Fibroblast of pulmonary artery (primary cell): ENCODE measurements at regions not wholly inside any gene's neighbourhood (a gene's known extent, or its start where the extent isn't known, plus 50 kb on each side); places are given as distances from the start of the nearest gene placed in this dataset.

Experiments used
- DNase-seq: peaks from one replicate; pipeline ENCODE4 v3.0.0-alpha.2; 2010; ENCODE audit warnings: low read depth
- H3K4me3 ChIP-seq: replicated peaks from 2 replicates; pipeline ENCODE4 v1.5.1; 2011; ENCODE audit warnings: low read depth, mild to moderate bottlenecking, control low read depth, low read length, moderate library complexity
- TF ChIP-seq, protein P1 (sequence below): IDR thresholded peaks from 2 replicates; pipeline ENCODE4 v1.5.1; 2011; ENCODE audit warnings: mild to moderate bottlenecking, control low read depth, low read length, inconsistent platforms; ENCODE audit errors: missing control alignments

GRCh38 chr6:4510906-4511640 is 265.1 kb upstream of the CDYL start:
- TF ChIP-seq, protein P1, sequence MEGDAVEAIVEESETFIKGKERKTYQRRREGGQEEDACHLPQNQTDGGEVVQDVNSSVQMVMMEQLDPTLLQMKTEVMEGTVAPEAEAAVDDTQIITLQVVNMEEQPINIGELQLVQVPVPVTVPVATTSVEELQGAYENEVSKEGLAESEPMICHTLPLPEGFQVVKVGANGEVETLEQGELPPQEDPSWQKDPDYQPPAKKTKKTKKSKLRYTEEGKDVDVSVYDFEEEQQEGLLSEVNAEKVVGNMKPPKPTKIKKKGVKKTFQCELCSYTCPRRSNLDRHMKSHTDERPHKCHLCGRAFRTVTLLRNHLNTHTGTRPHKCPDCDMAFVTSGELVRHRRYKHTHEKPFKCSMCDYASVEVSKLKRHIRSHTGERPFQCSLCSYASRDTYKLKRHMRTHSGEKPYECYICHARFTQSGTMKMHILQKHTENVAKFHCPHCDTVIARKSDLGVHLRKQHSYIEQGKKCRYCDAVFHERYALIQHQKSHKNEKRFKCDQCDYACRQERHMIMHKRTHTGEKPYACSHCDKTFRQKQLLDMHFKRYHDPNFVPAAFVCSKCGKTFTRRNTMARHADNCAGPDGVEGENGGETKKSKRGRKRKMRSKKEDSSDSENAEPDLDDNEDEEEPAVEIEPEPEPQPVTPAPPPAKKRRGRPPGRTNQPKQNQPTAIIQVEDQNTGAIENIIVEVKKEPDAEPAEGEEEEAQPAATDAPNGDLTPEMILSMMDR, result no peak
- DNase-seq, result no peak
- H3K4me3 ChIP-seq, result no peak overlapping the region

DNA sequence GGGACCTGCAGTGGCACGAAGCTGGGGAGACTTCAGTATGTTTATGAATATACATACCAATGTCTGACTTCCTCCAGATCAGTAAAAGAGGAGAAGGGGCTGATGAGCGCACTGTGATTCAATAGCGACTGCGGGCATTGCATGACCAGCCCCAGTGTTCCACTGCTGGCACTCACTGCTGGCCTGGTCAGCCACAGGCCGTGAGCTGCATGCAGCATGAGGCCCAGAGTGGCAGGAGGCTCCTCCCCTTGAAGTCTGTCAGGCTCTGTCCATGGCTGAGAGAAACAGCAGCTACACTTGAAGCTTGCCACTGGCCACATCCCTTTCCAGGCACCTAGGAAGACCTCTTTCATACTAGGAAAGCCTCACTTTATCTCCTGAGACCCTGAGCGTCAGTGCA is 265.9 kb upstream of the CDYL start:
- H3K4me3 ChIP-seq, result no peak overlapping the region
- TF ChIP-seq, protein P1, result no peak
- no peak for DNase-seq

DNA sequence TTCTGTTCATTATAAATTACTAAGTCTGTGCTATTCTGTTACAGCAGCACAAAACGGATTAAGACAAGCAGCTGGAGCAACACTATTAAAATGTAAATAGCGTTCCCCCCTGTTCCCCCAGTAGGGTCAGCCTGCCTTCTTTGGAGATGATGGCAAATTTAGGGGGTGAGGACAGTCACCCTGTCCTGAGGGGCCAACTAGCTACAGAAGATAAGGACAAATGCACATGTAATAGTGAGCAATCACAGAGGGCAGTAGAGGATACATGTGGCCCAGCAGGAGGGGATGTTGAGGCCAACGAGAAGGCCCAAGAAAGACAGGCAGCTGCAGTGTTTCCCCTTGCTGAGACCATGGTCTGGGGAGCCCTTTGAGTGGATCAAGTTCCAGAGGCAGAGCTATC is 266.7 kb upstream of the CDYL start:
- TF ChIP-seq, protein P1, result no peak
- no peak for DNase-seq
- no peak overlapping the region for H3K4me3 ChIP-seq

GRCh38 chr6:4506792-4507191 is 269.4 kb upstream of the CDYL start:
- TF ChIP-seq, protein P1, result no peak
- no peak for DNase-seq

GRCh38 chr6:4506223-4506622 is 270.0 kb upstream of the CDYL start:
- TF ChIP-seq, protein P1, result no peak
- no peak for DNase-seq
- no peak overlapping the region for H3K4me3 ChIP-seq

More at GRCh38 chr6:4506792-4507191, 269.4 kb upstream of the CDYL start:
- H3K4me3 ChIP-seq, result no peak overlapping the region

DNA sequence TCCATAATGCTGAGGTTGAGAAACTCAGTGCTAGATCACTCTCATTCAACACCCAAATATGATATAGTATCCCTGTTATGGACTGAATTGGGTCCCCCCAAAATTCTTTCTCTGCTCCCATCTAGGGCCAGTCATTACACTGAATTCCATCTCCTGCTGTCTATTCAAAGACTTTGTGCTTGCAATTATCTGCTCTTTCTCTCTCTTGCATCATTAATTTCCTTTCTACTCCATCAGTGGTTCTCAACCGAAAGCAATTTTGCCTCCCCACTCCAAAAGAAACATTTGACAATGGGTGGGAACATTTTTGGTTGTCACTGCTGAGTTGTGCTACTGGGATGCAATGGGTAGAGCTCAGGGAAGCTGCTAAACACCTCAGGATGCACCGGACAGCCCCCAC is 271.5 kb upstream of the CDYL start:
- H3K4me3 ChIP-seq, result no peak overlapping the region
- no peak for DNase-seq

More for the DNA sequence above, 271.5 kb upstream of the CDYL start:
- TF ChIP-seq, protein P1, result no peak
